ENCODE measurements at regions not wholly inside any gene's neighbourhood (a gene's known extent, or its start where the extent isn't known, plus 50 kb on each side); places are given as distances from the start of the nearest gene placed in this dataset.

GRCh38 chr2:180190851-180191250 is 183.8 kb upstream of the CWC22 start:
- DNase-seq: no peak

GRCh38 chr2:180187611-180188010 is 180.5 kb upstream of the CWC22 start:
- no peak for DNase-seq

GRCh38 chr2:180184506-180184905 is 177.4 kb upstream of the CWC22 start:
- no peak for DNase-seq

- no peak for DNase-seq
Observed at GRCh38 chr2:180180511-180180910, 173.4 kb upstream of the CWC22 start.

- no peak for DNase-seq
Observed at GRCh38 chr2:180177534-180177933, 170.4 kb upstream of the CWC22 start.

- DNase-seq: no peak
Observed at GRCh38 chr2:180175736-180176135, 168.6 kb upstream of the CWC22 start.

- DNase-seq: no peak
Observed at GRCh38 chr2:180174580-180174979, 167.5 kb upstream of the CWC22 start.

- no peak for DNase-seq
Observed at GRCh38 chr2:180169474-180169873, 162.4 kb upstream of the CWC22 start.

GRCh38 chr2:180161415-180161814 is 154.3 kb upstream of the CWC22 start:
- no peak for DNase-seq

- DNase-seq: no peak
Observed at GRCh38 chr2:180159921-180160320, 152.8 kb upstream of the CWC22 start.

GRCh38 chr2:180158961-180159360 is 151.9 kb upstream of the CWC22 start:
- DNase-seq: no peak

- DNase-seq: no peak
Observed at GRCh38 chr2:180156651-180157050, 149.6 kb upstream of the CWC22 start.

- no peak for DNase-seq
Observed at GRCh38 chr2:180150606-180151005, 143.5 kb upstream of the CWC22 start.

- DNase-seq: no peak
Observed at GRCh38 chr2:180146541-180146940, 139.4 kb upstream of the CWC22 start.

GRCh38 chr2:180146114-180146513 is 139.0 kb upstream of the CWC22 start:
- no peak for DNase-seq

- DNase-seq: no peak
Observed at GRCh38 chr2:180145163-180145562, 138.1 kb upstream of the CWC22 start.

- no peak for DNase-seq
Observed at GRCh38 chr2:180144338-180144813, 137.3 kb upstream of the CWC22 start.

GRCh38 chr2:180143633-180144337 is 136.7 kb upstream of the CWC22 start:
- no peak for DNase-seq

GRCh38 chr2:180141600-180141999 is 134.5 kb upstream of the CWC22 start:
- DNase-seq: no peak

- no peak for DNase-seq
Observed at GRCh38 chr2:180133736-180134135, 126.6 kb upstream of the CWC22 start.

GRCh38 chr2:180130403-180130802 is 123.3 kb upstream of the CWC22 start:
- no peak for DNase-seq

GRCh38 chr2:180128861-180129260 is 121.8 kb upstream of the CWC22 start:
- DNase-seq: no peak

- peak; percentile 50 for DNase-seq
Observed at GRCh38 chr2:180125245-180125962, 118.3 kb upstream of the CWC22 start.
